HG02571 (cell line): ENCODE measurements at regions not wholly inside any gene's neighbourhood (a gene's known extent, or its start where the extent isn't known, plus 50 kb on each side); places are given as distances from the start of the nearest gene placed in this dataset.

Experiments
- ATAC-seq: cut with Tn5 transposase; IDR thresholded peaks from one replicate; pipeline ENCODE4 v1.9.1; 2021; ENCODE audit warnings: mild to moderate bottlenecking, moderate library complexity; ENCODE audit not compliant: unreplicated experiment

- ATAC-seq: no peak
Observed at GRCh38 chr3:159593927-159594605, 394.6 kb upstream of the IL12A start.

- no peak for ATAC-seq
Observed at GRCh38 chr3:159600291-159600690, 388.3 kb upstream of the IL12A start.

DNA sequence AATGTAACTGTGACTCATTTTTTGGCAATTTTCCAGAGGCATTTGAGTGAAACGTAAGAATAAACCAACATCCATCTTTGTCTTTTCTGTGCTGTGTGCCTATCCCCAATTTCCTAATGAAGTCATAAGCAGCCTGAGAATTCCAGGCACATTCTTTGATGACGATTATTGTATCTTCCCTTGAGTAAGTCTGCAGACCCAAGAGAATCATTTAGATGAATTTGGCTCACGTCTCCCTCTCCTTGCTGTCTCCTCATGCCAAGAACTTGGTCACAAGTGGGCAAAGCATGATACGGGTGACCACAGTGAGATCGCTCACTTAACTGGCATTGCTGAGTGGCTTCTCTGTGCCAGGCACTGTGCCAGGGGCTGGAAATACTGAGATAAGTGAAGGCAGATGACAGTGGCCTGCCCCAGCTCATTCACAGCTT lies 384.5 kb upstream of the IL12A start:
- ATAC-seq: no peak

- no peak for ATAC-seq
Observed at GRCh38 chr3:159605101-159605500, 383.5 kb upstream of the IL12A start.

DNA sequence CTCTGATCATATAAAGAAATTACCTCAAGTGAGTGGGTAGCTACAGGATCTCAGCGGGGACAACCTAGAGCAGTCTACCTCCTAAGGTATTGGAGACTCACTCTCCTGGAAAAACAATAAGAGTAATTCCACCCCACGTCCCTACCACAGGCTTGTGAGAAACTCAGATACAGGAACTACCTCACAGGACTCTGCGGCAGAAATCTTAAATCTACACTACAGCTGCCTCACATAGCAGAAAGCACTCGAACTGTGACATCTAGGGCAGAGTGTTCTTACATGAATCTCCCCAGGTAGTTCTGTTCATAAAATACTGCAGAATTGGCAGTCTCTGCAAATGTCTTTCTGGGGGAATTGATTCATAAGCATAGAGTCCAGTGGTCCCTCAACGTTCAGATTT lies 382.9 kb upstream of the IL12A start:
- no peak for ATAC-seq

- ATAC-seq: no peak
Observed at GRCh38 chr3:159607856-159608255, 380.8 kb upstream of the IL12A start.

DNA sequence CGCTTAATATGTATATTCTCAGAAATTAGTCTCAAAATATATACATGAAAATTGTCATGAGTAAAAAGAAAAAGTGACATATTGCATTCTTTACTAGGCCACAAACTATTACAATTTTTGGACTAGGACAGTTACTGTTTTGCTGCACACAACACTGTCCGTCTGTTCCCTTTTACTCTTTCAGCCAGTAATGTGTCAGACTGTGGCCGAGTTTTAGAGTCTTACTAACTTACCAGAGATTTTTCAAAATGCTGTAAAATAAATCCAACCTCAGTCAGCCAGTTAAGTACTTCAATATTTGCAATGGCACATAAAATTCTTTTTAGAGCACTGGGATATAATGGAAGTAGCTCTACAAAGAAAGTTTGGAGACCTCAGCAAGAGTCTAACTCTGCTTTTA lies 380.3 kb upstream of the IL12A start:
- ATAC-seq: no peak

DNA sequence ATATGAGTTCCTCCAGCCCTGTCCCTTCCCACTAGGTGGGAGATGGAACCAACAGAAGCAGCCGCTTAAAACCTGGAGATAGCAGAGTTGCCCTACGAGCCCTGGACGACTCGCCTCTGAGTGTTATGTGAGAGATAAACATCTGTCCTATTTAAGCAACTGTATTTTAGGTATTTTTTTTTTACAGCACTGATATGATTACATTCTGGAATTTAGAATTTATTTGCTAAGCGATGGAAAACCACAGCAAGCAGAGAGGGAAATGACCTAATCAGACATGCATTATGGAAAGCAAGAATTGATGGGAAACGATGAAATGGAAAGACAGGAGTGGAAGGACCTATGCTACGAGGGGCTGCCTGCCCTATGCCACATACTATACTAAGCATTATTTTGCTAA lies 379.0 kb upstream of the IL12A start:
- ATAC-seq: no peak

- ATAC-seq: no peak
Observed at GRCh38 chr3:159616234-159616825, 372.3 kb upstream of the IL12A start.

DNA sequence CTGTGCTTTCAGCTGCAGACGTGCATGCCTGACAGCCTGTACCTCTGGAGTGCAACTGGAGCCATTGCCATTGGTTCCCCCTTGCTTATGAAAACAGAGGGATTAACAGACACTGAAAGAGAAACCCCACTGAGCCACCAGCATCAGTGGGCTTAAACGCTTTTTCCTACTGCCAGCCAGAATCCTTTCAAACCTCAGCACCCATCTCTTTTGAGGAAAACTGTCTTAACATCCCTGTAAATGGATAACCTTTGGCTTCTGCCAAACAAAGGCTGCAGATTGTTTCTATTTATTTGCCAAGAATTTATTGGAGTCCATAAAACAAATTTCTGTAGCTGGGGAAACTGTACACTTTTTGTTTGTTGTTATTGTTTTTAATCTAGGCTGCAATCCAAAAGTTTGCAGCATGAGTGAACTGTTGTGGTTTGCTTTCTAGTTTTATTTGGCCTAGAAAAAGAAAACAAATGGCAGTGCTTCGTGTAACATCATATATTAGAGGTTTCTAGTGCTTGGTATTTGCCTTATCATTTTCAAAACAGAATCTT lies 369.2 kb upstream of the IL12A start:
- ATAC-seq: no peak

GRCh38 chr3:159620281-159620680 lies 368.4 kb upstream of the IL12A start:
- ATAC-seq: no peak

- no peak for ATAC-seq
Observed at GRCh38 chr3:159620873-159621272, 367.8 kb upstream of the IL12A start.

GRCh38 chr3:159624616-159625015 lies 364.0 kb upstream of the IL12A start:
- ATAC-seq: no peak

DNA sequence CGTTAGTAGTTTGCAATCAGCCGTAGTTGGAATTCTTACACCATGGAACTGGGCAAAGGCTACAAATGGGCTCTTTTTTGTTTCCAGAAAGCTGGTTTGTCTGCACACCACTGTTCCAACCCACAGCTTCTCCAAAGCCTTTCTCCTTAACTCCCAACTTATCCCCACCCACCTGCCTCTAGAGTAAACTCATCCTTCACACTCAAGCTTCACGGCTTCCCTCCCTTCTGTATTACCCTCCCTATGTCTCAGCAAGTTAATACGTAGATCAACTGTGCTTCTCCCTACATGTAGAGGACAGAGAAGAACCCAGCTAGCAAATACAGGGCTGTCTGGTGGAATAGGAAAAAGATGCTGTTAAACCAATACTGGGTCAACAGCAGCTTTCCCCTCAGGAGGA lies 363.0 kb upstream of the IL12A start:
- ATAC-seq: no peak

DNA sequence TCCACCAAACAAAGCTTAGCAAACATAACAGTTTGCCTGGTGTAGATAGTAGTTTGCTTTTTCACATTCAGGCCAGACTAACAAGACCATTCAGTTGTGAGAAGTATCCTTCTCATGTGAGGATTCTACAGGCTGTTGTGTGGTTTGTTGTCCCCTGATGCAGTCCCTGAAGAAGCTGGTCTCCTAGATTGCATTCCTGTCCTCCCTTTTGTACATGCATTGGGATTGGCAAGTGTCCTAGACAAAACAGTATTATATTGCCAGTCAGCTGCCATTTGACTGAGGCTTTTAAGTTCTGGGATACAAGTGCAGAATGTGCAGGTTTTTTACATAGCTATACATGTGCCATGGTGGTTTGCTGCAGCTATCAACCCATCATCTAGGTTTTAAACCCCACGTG lies 362.0 kb upstream of the IL12A start:
- ATAC-seq: no peak

- ATAC-seq: no peak
Observed at GRCh38 chr3:159627229-159627628, 361.4 kb upstream of the IL12A start.

DNA sequence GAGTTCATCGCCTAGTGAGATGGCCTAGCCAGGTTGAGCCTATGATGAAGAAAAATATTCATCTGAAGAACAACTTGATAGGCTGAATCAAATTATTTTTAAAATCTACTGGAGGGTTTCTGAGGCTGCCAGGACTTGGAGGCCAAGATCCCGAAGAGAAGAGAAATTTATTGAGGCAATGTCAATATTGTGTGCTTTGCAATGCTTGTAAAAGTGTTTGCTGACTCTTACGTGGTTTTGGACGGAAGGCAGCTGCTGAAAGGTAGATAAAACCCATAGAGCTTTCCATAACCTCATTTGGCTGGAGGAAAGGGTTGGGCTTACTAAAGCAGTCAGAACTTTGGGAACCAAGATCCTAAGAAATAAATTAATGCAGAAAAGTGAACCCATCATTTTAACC lies 361.0 kb upstream of the IL12A start:
- no peak for ATAC-seq

DNA sequence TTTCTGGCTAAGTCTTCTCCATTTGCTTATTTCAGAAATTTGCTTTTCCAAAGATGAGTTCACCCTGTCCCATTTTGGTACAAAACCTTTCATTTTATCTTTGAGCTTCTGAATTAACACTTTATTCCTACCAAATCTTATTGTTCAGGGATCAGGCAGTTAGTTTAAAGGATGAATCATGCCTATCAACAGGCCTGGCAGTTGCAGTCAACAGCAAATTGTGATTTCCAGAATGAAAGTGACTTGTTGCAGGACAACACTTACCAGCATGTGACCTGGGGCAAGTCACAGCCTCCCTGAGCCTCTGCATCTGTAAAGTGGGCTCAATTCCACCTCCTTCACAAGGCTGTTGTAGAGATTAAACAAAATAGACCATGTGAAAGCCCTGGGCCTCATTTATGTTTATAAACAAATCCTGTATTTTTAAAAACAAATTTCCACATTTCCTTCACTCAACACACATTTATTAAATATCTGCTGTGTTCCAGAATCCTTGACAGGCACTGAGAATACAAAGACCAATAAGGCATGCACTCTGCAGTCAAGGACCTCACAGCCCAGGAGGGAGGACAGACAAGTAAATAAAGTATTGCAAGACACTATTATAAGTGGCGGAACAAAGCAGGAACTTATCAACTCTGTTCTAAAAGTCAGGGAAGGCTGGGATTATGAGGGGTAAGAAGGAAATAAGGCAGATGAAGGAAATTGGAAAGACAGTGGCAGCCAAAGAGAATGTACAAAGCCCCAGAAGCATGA lies 359.1 kb upstream of the IL12A start:
- ATAC-seq: no peak

- ATAC-seq: no peak
Observed at GRCh38 chr3:159631226-159631625, 357.4 kb upstream of the IL12A start.

- no peak for ATAC-seq
Observed at GRCh38 chr3:159632128-159632527, 356.5 kb upstream of the IL12A start.

DNA sequence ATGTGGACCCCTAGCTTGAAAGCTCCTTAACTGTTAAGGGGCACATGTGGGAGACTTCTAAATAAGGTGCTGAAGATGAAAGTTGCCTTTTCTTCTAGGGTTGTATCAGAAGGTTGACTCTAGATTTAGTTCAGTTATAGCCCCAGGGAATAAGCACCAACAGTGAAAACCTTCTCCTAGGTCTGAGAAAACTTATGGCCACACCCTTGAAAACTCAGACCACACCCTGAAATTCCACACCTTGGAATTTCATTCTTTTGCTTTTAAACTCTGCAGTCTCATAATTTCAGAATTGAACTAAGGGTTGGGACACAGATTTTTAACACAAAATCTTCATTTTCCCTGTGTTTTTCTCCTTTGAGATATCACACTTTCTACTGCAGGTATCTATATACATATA lies 355.8 kb upstream of the IL12A start:
- ATAC-seq: no peak

DNA sequence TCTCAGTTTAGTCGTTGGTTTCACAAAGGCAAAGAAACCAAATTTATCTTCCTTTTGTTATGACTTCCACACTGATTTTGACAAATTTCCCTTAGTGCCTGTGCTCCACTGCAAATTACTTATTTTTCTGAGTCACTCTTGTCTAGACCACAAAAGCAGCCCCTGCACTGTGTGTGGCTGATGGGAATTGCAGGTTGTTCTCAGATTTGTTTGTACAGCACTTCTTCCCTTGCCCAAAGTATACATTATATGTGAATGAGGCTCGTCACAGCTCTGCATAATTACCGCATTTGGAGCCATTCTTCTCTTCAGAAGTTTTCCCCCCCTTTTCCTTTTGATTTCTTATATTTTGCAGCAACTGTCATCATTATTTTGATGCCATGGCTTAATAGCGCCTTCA lies 354.2 kb upstream of the IL12A start:
- no peak for ATAC-seq
